HepG2 (cell line): ENCODE measurements at regions not wholly inside any gene's neighbourhood (a gene's known extent, or its start where the extent isn't known, plus 50 kb on each side); places are given as distances from the start of the nearest gene placed in this dataset.

Experiments
- ATAC-seq: fragments of 200-7000 bp; cut with Tn5 transposase; 3 replicates; pipeline ENCODE4 v1.9.1; 2020; ENCODE audit warnings: mild to moderate bottlenecking, moderate library complexity
- BruUV-seq: library from RNA; stranded (reverse); fragments of 400-500 nt; replicated peaks from 2 replicates; lab custom pipeline; 2021; lab: Mats Ljungman, UMichigan
- CTCF ChIA-PET: fragments of 300-600 bp; formaldehyde crosslinking; extraction: SDS; loops from one replicate; lab custom pipeline; 2021; ENCODE audit warnings: low total read pairs, inconsistent platforms, low intra/inter-chr PET ratio; lab: Yijun Ruan, JAX
- POLR2A ChIA-PET: fragments of 350-600 bp; sonication (Branson Sonifier 250); formaldehyde crosslinking; loops from one replicate; lab custom pipeline; 2020; ENCODE audit warnings: antibody characterized with exemption, inconsistent platforms; lab: Yijun Ruan, JAX
- DNase-seq: peaks from one replicate; pipeline ENCODE4 v3.0.0-alpha.2; 2015; ENCODE audit warnings: low spot score
- FAIRE-seq: peaks from 3 replicates; lab custom pipeline; 2011; peaks lifted over from hg19 to GRCh38; lab: Jason Lieb, UNC
- H2AFZ ChIP-seq: one replicate; pipeline ENCODE4 v1.6.1; 2011; ENCODE audit warnings: low read length, inconsistent platforms
- H3K27ac ChIP-seq: fragments of 300-600 bp; 3 replicates; pipeline ENCODE4 v1.8.0; 2011; ENCODE audit warnings: mixed run types, mild to moderate bottlenecking, mixed read lengths, low read length, inconsistent platforms; ENCODE audit not compliant: insufficient read depth; ENCODE audit errors: extremely low read length
- H3K27me3 ChIP-seq, 2 experiments: fragments of 200-600 bp in 1 of 2; 2 replicates in 1 of 2; 3 replicates in 1 of 2; pipeline versions ENCODE4 v1.6.0 to v1.8.0; 2011; ENCODE audit warnings: low read length in 2 of 2, mild to moderate bottlenecking in 2 of 2, moderate library complexity in 2 of 2, inconsistent platforms in 1 of 2; ENCODE audit not compliant: insufficient read depth in 2 of 2, control insufficient read depth in 1 of 2
- H3K36me3 ChIP-seq, 2 experiments: fragments of 200-600 bp in 1 of 2; replicated peaks in 1 of 2; 2 replicates in 1 of 2; 3 replicates in 1 of 2; pipeline versions ENCODE4 v1.5.1 to v1.8.0; 2011; ENCODE audit warnings: low read length in 2 of 2, inconsistent platforms in 1 of 2; ENCODE audit not compliant: insufficient read depth in 2 of 2, control insufficient read depth in 1 of 2
- H3K4me1 ChIP-seq: 2 replicates; pipeline ENCODE4 v1.5.1; 2012; ENCODE audit warnings: low read length, inconsistent platforms; ENCODE audit not compliant: insufficient read depth
- H3K4me2 ChIP-seq: 2 replicates; pipeline ENCODE4 v1.6.0; 2011; ENCODE audit warnings: low read depth, low read length, inconsistent platforms
- H3K4me3 ChIP-seq, 3 experiments: fragments of 200-600 bp in 1 of 3; sonication (generic), shearing (Covaris generic) in 1 of 3; replicated peaks in 1 of 3; 2 replicates each; pipeline ENCODE4 v1.5.1; 2011 to 2016; ENCODE audit warnings: low read length in 3 of 3, inconsistent platforms in 2 of 3, low read depth in 2 of 3, mild to moderate bottlenecking in 2 of 3, control low read depth in 1 of 3, mixed read lengths in 1 of 3; ENCODE audit not compliant: insufficient read depth in 1 of 3
- H3K79me2 ChIP-seq: one replicate; pipeline ENCODE4 v1.6.1; 2011; ENCODE audit warnings: low read length, inconsistent platforms; ENCODE audit not compliant: insufficient read depth
- H3K9ac ChIP-seq: 2 replicates; pipeline ENCODE4 v1.6.0; 2011; ENCODE audit warnings: mild to moderate bottlenecking, low read depth, low read length, inconsistent platforms; ENCODE audit not compliant: insufficient read depth
- H3K9me3 ChIP-seq: 2 replicates; pipeline ENCODE4 v1.5.1; 2012; ENCODE audit warnings: mild to moderate bottlenecking, low read length
- H4K20me1 ChIP-seq: 2 replicates; pipeline ENCODE4 v1.6.0; 2011; ENCODE audit warnings: inconsistent platforms, mild to moderate bottlenecking, low read length, moderate library complexity; ENCODE audit not compliant: insufficient read depth
- AKNA ChIP-seq: sonication (generic); formaldehyde crosslinking; IDR thresholded peaks from 2 replicates; pipeline ENCODE4 v1.4.0; 2020; ENCODE audit warnings: missing genetic modification reagents, borderline replicate concordance
- BHLHE40 ChIP-seq: IDR thresholded peaks from 2 replicates; pipeline ENCODE4 v1.6.1; 2011; ENCODE audit warnings: low read length, improper control_type of control experiment
- HOMEZ ChIP-seq: IDR thresholded peaks from 2 replicates; pipeline ENCODE4 v1.6.1; 2016; ENCODE audit warnings: low read depth
- NCOR1 ChIP-seq: fragments of 200-600 bp; sonication (generic); IDR thresholded peaks from 2 replicates; pipeline ENCODE4 v1.7.0; 2017; ENCODE audit warnings: antibody characterized with exemption, low read length, borderline replicate concordance
- SNAPC2 ChIP-seq: sonication (generic); formaldehyde crosslinking; IDR thresholded peaks from 2 replicates; pipeline ENCODE4 v1.8.1; 2022; ENCODE audit warnings: mild to moderate bottlenecking, missing genetic modification reagents
- ZNF530 ChIP-seq: sonication (generic); formaldehyde crosslinking; IDR thresholded peaks from 2 replicates; pipeline ENCODE4 v1.5.0; 2020; ENCODE audit warnings: low read depth, mild to moderate bottlenecking, missing genetic modification reagents
- ZNF619 ChIP-seq: sonication (generic); formaldehyde crosslinking; IDR thresholded peaks from 2 replicates; pipeline ENCODE4 v1.4.0; 2020; ENCODE audit warnings: mild to moderate bottlenecking, missing genetic modification reagents
- WGBS: methylation state at CpG from one replicate; pipeline ENCODE4 v1.1.6; 2017; ENCODE audit warnings: low lambda C conversion rate; 5-methylcytosine and 5-hydroxymethylcytosine counted together
- in situ Hi-C: cut with HindIII; loops from 2 replicates; pipeline ENCODE4 v1.10.0; 2017; ENCODE audit warnings: low pct_unique_long_range_greater_than_20kb; ENCODE audit not compliant: extremely low pct_ligation_motif_present
- intact Hi-C: fragments of 100-400 bp; cut with micrococcal nuclease; formaldehyde crosslinking; loops from one replicate; pipeline ENCODE4 v1.10.0; 2022; ENCODE audit not compliant: unreplicated experiment
- TF ChIP-seq, protein P1 (sequence below): sonication (generic); formaldehyde crosslinking; IDR thresholded peaks from 2 replicates; pipeline ENCODE4 v1.8.0; 2022; ENCODE audit warnings: missing genetic modification reagents, mild to moderate bottlenecking, borderline replicate concordance

DNA sequence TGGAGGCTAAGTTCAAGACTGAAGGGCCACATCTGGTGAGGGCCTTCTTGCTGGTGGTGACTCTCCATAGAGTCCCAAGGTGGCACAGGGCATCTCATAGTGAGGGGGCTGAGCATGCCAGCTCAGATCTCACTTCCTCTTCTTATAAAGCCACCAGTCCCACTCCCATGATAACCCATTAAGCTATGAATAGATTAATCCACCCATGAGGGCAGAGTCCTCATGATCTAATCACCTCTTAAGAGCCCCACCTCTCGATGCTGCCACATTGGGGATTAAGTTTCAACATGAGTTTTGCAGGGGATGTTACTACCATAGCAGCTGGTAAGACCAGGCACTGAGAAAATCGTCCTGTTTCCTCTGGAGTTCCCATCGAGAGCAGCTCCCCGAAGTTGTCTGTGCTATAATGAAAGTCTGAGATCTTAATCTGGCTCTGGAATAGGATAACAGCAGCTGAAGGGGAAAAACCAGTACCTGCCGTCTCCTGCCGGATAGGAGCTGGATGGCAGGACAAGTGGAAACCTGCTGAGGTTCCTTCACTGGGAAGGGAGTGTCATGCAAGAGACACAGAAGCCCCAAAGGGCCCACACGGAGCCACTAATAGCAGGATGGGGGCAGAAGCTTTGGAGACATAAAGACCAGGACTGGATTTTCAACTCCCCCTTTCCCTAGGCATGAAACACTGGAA is 79.5 kb upstream of the EPHB3 start (continued):
- TF ChIP-seq AKNA (no peak), NCOR1 (no peak), ZNF530 (CRISPR knock-in tag) (no peak)
- TF ChIP-seq, all 625 proteins: peak for 0

DNA sequence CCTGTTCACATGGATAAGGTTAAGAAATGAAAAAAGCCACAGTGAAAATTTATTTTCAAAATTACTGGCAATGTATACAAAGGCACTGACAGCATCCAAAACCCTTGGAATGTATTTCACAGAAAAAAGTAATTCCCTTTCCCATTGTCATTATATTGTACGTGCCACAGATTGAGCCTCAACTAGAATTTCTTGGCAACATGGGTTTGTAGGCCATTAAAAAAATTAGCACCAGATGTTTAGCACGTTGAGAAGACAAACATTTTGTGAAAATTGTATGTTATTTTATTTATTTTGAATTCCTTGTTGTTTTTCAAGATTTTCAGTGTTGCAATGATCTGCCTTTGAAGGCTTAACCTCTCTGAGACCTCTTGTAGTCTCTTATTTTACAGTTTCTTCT is 76.3 kb upstream of the EPHB3 start:
- H3K4me2 ChIP-seq: no peak overlapping the region
- ChIA-PET POLR2A (no interaction called here), CTCF (no interaction called here)
- H3K9ac ChIP-seq: no peak overlapping the region
- no peaks in the 10 kb centered on the region for H4K20me1 ChIP-seq
- intact Hi-C loops: no loop called here
- WGBS: 25% methylated on average over 2 of the region's 2 CpGs
- H3K9me3 ChIP-seq: no peaks in the 10 kb centered on the region
- no peaks in the 10 kb centered on the region for H3K79me2 ChIP-seq
- FAIRE-seq (no peak), DNase-seq (no peak), ATAC-seq (no peak)
- H2AFZ ChIP-seq: no peak overlapping the region
- H3K4me1 ChIP-seq: no peaks in the 10 kb centered on the region
- no peaks in the 10 kb centered on the region for H3K36me3 ChIP-seq
- H3K4me3 ChIP-seq: no peak overlapping the region
- in situ Hi-C loops: no loop called here
- TF ChIP-seq, protein P1, sequence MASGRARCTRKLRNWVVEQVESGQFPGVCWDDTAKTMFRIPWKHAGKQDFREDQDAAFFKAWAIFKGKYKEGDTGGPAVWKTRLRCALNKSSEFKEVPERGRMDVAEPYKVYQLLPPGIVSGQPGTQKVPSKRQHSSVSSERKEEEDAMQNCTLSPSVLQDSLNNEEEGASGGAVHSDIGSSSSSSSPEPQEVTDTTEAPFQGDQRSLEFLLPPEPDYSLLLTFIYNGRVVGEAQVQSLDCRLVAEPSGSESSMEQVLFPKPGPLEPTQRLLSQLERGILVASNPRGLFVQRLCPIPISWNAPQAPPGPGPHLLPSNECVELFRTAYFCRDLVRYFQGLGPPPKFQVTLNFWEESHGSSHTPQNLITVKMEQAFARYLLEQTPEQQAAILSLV: no peak
- TF ChIP-seq BHLHE40 (no peak), HOMEZ (CRISPR knock-in tag) (no peak), ZNF619 (CRISPR knock-in tag) (no peak), SNAPC2 (CRISPR knock-in tag) (no peak)
- H3K27ac ChIP-seq: no peak overlapping the region
- BruUV-seq: no TSS peak
- peaks cover 0 to 26% of the 10 kb centered on the region in 2 experiments; a peak in 4 of 5 replicates for H3K27me3 ChIP-seq
